ENCODE measurements at regions not wholly inside any gene's neighbourhood (a gene's known extent, or its start where the extent isn't known, plus 50 kb on each side); places are given as distances from the start of the nearest gene placed in this dataset.

DNA sequence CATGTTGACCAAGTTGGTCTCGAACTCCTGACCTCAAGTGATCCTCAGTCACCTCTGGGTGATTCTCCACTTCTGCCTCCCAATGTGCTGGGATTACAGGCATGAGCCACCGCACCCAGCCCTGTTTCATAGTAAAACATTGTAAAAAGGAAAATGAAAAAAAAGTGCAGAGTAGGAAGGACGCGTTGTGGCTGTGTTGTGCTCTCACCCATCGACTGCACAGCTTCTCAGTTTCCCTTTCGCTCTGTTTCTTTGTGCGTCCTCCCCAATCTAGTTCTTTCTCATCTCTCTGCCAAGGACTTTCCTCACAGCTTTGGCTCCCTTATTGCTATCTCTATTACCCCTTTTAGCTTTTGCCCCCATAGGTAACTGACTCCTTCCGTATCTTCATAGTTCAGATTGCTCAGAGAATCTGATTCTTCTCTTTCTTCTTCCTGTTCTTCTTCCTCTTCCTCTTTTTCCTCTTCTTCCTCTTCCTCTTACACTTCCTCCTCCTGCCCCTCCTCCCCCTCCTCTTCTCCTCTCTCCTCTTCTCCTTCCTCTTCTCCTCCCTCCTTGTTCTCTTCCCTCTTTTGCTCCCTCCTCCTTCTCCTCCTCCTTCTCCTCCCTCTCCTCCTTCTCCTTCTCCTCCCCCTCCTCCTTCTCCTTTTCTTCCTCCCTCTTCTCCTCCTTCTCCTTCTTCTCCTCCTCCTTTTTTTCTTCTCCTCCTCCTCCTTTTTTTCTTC, 81.1 kb upstream of the VGLL4 start:
- H3K27ac ChIP-seq, result no peak overlapping the region
- H3K9me3 ChIP-seq (ENCODE audit: low read depth, low read length), result no peaks in the 10 kb centered on the region
- H3K36me3 ChIP-seq (ENCODE audit: insufficient read depth, low read length), result no peaks in the 10 kb centered on the region
- no peak for DNase-seq (ENCODE audit: low read depth, low spot score)
- no peak overlapping the region for H3K9ac ChIP-seq (ENCODE audit: insufficient read length)
- H3K4me3 ChIP-seq, result no peak overlapping the region
- no peak for TF ChIP-seq EZH2 (IDR thresholded peaks at IDR 0.05)
- no peak for TF ChIP-seq FOXP2 (optimal IDR thresholded peaks at IDR 0.05; ENCODE audit: control extremely low read depth, extremely low read length, insufficient read depth)
- TF ChIP-seq POLR2AphosphoS5 (IDR thresholded peaks at IDR 0.05; ENCODE audit: borderline replicate concordance, low read depth, low read length), result no peak

DNA sequence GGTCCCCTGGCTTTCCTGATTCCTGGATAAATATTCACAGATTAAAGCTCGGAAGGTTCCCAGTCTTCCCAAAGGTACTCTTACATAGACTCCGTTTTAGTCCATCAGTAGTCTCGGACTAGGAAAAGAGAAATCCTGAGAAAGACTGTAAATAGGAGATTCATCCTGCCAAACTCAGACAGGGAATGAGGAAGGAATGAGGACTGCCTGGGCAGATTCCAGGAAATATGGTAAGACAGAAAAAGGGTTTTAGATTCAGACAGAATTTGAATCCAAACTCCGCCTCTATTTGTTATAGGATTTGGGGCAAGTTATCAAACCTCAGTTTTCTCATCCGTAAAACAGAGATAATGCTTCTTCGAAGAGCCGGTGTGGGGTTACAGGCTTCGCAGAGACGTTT, 77.8 kb upstream of the VGLL4 start:
- no peaks in the 10 kb centered on the region for H3K36me3 ChIP-seq (ENCODE audit: insufficient read depth, low read length)
- TF ChIP-seq FOXP2 (optimal IDR thresholded peaks at IDR 0.05; ENCODE audit: control extremely low read depth, extremely low read length, insufficient read depth) (no peak), EZH2 (IDR thresholded peaks at IDR 0.05) (no peak)
- no peaks in the 10 kb centered on the region for H3K9me3 ChIP-seq (ENCODE audit: low read depth, low read length)
- H3K9ac ChIP-seq (ENCODE audit: insufficient read length), result no peak overlapping the region
- no peak for DNase-seq (ENCODE audit: low read depth, low spot score)
- H3K4me3 ChIP-seq, result no peak overlapping the region
- H3K27ac ChIP-seq, result no peak overlapping the region

DNA sequence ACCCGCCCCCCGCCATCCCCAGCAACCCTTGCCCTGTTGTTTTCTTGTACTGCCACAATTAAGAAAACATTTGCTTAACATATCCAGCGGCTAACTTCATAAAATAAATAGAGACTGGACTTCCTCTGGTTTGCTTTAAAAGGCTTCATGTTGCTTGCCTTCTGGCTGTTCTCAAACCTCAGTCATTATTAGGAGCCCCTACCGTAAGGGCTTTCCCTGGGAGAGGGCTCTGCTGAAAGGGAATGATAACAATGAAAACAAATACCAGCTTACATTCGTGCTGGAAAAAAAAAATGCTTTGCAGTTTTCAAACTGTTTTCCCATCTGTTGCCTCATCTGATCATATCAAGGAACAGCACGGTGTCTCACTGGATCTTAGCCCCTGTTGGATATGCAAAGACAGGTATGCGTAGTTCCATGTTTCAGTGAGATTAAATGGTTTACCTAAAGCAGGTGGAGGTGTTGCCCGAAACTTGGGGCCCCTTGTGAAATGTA, 77.2 kb upstream of the VGLL4 start:
- no peak for DNase-seq (ENCODE audit: low read depth, low spot score)
- no peak for TF ChIP-seq EZH2 (IDR thresholded peaks at IDR 0.05)
- TF ChIP-seq FOXP2 (optimal IDR thresholded peaks at IDR 0.05; ENCODE audit: control extremely low read depth, extremely low read length, insufficient read depth), result no peak
- TF ChIP-seq POLR2AphosphoS5 (IDR thresholded peaks at IDR 0.05; ENCODE audit: borderline replicate concordance, low read depth, low read length), result no peak
- Histone ChIP-seq H3K4me3 (peak overlapping the region; percentile 84), H3K9ac (ENCODE audit: insufficient read length) (peak overlapping the region; percentile 26), H3K27ac (no peak overlapping the region), H3K36me3 (ENCODE audit: insufficient read depth, low read length) (no peaks in the 10 kb centered on the region), H3K9me3 (ENCODE audit: low read depth, low read length) (no peaks in the 10 kb centered on the region)

DNA sequence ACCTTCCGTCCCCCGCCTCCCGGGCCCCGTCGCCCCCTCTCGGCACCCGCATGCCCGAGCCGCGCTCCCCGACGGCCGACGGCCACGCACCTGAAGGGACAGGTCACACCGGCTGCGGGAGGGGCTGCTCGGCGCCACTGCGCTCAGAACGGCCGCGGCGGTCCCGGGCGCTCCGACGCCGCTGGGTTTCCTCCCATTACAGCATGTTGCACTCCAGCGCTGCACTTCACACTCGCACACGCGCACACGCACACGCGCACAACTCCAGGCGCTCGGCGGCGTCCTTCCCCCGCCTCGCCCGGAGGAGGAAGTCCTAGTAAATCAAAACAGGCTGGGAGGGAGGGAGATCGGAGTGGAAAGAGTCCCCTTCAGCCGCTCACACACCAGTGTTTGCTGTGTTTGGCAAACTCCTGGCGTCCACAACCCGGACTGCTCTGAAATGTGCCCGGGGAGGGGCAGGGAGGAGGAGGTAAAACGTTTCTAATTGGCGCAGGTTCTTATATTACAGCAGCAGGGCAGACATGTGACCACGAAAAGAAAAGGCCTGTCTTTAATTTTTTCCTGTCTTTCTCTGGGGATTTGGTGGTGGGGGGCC, 76.7 kb upstream of the VGLL4 start:
- H3K36me3 ChIP-seq (ENCODE audit: insufficient read depth, low read length), result no peaks in the 10 kb centered on the region
- H3K4me3 ChIP-seq, result peak overlapping the region; percentile 84
- no peaks in the 10 kb centered on the region for H3K9me3 ChIP-seq (ENCODE audit: low read depth, low read length)
- H3K9ac ChIP-seq (ENCODE audit: insufficient read length), result peak overlapping the region; percentile 26
- TF ChIP-seq EZH2 (IDR thresholded peaks at IDR 0.05), result no peak
- TF ChIP-seq FOXP2 (optimal IDR thresholded peaks at IDR 0.05; ENCODE audit: control extremely low read depth, extremely low read length, insufficient read depth), result no peak
- TF ChIP-seq POLR2AphosphoS5 (IDR thresholded peaks at IDR 0.05; ENCODE audit: borderline replicate concordance, low read depth, low read length), result no peak
- no peak overlapping the region for H3K27ac ChIP-seq
- no peak for DNase-seq (ENCODE audit: low read depth, low spot score)

DNA sequence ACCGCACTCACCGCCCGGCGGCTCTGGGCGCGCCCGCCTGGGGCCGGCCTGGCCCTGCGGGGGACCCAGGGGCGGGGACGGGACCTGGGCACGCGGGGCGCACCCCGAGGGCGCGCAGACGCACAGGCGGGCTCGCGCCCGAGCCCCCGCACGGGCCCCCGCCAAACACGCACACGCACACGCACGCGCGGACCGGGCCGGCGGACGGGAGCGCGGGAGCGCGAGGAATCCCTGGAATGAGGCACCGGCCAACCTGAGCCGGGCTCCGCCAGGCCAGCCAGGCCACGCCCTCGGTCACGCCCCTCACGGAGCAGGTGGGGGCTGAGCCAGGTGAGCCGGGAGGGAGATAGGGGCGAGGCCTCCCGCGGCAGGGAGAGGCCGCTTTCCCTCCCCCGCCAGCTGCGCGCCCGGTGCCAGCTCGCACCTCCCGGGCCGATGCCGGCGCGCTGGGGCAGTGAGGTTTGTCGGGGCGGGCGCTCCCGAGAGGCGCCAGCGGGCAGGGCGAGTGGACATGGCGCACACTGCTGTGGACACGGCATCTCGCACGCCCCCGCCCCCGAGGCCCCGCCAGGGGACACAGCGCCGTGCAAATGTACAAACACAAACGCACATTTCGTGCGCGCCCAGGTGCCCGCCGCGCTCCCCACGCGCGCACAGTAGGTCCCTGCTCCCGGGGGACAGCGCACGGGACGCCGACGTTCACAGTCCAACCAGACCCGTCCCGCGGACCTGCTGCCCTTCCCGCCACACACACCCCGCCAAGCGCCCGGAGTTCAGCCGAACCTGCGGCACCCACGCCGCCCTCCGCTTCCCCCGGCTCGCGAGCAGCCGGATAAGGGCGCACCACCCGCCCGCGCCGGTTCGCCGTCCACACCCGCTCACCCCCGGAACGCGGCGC, 75.9 kb upstream of the VGLL4 start:
- Histone ChIP-seq H3K36me3 (ENCODE audit: insufficient read depth, low read length) (no peaks in the 10 kb centered on the region), H3K4me3 (peak overlapping the region; percentile 84), H3K9ac (ENCODE audit: insufficient read length) (peak overlapping the region; percentile 51), H3K27ac (no peak overlapping the region), H3K9me3 (ENCODE audit: low read depth, low read length) (no peaks in the 10 kb centered on the region)
- DNase-seq (ENCODE audit: low read depth, low spot score), result no peak
- TF ChIP-seq POLR2AphosphoS5 (IDR thresholded peaks at IDR 0.05; ENCODE audit: borderline replicate concordance, low read depth, low read length), result no peak
- TF ChIP-seq FOXP2 (optimal IDR thresholded peaks at IDR 0.05; ENCODE audit: control extremely low read depth, extremely low read length, insufficient read depth), result no peak
- no peak for TF ChIP-seq EZH2 (IDR thresholded peaks at IDR 0.05)

DNA sequence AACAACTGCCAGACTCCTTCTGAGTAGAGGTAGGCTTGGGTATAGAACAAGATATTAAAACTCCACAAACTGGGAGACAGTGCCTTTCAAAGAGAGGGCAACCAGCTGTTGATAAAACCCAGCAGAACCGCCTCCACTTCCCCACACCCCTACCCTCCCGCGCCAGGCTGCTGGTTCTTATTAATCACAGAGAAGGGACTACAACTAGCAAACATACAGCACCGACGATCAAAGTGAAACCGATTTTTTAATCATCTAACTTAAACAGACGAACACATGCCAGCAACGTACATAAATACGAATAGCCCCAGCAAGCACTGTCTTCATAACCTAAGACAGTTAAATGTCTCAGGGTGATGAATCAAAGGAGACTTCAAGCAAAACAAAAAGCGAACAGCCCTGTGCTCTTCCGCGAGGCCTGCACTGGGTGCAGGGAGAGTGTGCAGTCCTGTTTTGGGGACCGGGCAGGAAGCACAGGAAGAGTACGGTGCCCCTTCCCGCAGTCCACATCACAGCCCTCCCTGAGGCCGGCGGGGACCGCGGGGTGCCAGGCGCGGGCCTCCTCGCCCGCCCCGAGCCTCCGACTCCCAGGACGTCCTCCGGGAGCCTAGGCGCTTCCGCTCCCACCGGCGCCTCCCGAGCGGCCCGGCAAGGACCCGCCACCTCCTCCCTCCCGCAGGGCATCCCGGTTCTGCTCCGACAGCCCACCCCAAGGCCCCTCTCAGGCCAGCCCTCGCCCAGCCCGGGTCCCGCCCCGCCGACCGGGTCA, 75.1 kb upstream of the VGLL4 start:
- Histone ChIP-seq H3K4me3 (peak overlapping the region; percentile 84), H3K36me3 (ENCODE audit: insufficient read depth, low read length) (no peaks in the 10 kb centered on the region), H3K9me3 (ENCODE audit: low read depth, low read length) (no peaks in the 10 kb centered on the region), H3K27ac (no peak overlapping the region), H3K9ac (ENCODE audit: insufficient read length) (peak overlapping the region; percentile 51)
- DNase-seq (ENCODE audit: low read depth, low spot score), result no peak
- no peak for TF ChIP-seq EZH2 (IDR thresholded peaks at IDR 0.05)
- TF ChIP-seq POLR2AphosphoS5 (IDR thresholded peaks at IDR 0.05; ENCODE audit: borderline replicate concordance, low read depth, low read length), result no peak
- TF ChIP-seq FOXP2 (optimal IDR thresholded peaks at IDR 0.05; ENCODE audit: control extremely low read depth, extremely low read length, insufficient read depth), result no peak

DNA sequence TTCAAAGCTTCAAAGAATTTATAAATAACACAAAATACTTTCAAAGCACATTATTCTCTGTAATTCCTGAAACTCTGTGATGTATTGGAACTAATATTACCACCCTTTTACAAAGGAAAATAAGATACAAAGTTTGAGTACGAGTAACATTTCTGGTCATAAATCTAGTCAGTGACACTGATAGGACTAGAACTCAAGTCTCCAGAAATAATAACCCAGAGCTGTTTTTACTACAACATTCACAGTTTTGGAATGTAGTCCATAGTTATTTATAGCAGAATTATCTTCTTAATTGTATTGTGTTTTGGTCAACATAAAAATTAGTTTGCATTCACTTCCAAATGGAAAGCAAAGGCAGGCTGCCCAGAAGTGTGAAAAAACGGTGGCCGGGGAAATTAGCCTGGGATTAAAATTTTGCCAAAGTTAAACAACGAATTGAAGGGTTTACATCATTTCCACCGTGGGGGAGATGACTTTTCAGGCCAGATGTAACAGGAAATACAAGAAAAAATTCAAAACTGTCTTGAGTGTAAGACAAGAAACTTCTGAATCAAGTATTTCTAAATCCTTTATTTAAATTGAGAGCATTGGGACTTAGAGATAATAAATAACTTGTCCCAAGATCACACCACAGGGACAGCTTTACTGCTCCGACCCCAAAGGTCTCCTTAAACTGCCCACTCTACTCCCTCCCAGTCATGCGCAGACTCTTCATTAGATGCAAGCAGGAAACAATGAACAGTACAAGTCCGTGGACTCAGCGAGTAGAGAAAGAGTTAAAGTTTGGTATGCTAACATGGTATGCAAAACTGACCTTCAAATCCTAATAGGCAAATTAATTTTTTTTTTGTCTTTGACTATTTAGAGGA, 74.3 kb upstream of the VGLL4 start:
- DNase-seq (ENCODE audit: low read depth, low spot score), result no peak
- Histone ChIP-seq H3K27ac (no peak overlapping the region), H3K36me3 (ENCODE audit: insufficient read depth, low read length) (no peaks in the 10 kb centered on the region), H3K9me3 (ENCODE audit: low read depth, low read length) (no peaks in the 10 kb centered on the region), H3K9ac (ENCODE audit: insufficient read length) (peak overlapping the region; percentile 51), H3K4me3 (peak overlapping the region; percentile 84)
- no peak for TF ChIP-seq FOXP2 (optimal IDR thresholded peaks at IDR 0.05; ENCODE audit: control extremely low read depth, extremely low read length, insufficient read depth)
- TF ChIP-seq POLR2AphosphoS5 (IDR thresholded peaks at IDR 0.05; ENCODE audit: borderline replicate concordance, low read depth, low read length), result no peak
- no peak for TF ChIP-seq EZH2 (IDR thresholded peaks at IDR 0.05)
